ENCODE measurements at regions not wholly inside any gene's neighbourhood (a gene's known extent, or its start where the extent isn't known, plus 50 kb on each side); places are given as distances from the start of the nearest gene placed in this dataset.

DNA sequence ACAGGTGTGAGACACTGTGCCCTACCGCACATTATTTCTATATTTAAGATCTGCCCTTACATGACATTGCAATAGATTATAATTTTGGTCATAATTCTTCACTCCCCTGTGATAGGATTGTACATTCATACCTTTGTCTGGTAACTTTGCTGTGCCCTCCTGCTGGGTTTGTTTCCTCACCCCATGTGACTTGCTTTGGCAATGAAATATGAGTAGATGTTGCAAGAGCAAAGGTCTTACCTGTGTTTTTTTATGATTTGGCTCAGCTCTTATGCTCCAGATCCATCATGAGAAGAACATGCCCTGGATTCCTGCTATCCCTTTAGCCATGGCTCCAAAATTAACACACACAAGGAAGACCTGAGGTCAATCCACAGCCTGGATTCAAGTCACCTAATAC is 137.7 kb upstream of the EOMES start:
- Histone ChIP-seq H3K18ac (ENCODE audit: low read depth in 1 of 2, low read length in 2 of 2) (no peak overlapping the region), H3K9me3 (ENCODE audit: control insufficient read depth, low read length) (peaks cover 13% of the 10 kb centered on the region)
- no CpG with 5 or more reads among the region's 1 CpG for WGBS

DNA sequence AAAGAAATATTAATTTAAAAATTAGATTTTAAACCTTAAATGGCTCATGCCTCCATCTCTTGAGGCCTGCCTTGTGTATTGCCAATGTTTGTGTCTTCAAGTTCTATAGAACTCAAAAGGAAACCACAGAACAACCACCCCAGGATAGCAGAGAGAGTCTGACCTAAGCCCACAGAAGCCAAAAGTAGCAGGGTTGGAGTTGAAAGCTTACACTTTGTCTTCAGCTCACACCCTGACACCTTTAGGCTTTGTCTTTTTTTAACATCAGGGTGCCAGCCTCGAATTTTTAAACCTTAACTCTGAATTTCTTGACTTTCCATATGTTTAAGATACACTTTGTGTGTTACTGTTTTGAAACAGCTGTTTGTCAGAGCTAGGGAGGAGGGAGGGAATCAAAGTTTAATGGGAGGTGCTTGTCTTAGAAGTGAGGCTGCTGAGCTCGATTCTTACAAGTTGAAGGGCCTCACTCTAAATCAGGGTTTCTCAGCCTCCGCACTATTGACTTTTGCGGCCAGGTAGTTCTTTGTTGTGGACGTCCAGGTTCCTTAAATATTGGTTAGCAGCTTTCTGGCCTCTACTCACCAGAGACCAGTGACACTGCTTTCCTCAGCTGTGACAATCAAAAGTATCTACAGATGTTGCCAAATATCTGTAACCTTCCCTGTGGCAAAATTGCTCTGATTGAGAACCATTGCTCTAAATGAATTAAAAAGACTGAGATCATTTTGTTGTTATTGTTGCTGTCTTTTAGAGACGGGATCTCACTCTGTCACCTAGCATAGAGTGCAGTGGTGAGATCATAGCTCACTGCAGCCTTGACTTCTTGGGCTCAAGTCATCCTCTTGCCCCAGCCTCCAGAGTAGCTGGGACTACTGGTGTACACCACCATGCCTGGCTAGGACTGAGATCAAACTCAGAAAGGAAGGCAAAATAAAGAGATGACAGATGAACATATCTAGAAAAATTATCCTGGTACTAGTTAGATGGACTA is 139.2 kb upstream of the EOMES start:
- no peak overlapping the region for H2AK5ac ChIP-seq (ENCODE audit: low read length, severe bottlenecking)
- no peaks in the 10 kb centered on the region for H3K4me1 ChIP-seq (ENCODE audit: control insufficient read depth, insufficient read depth, low read depth, low read length)
- no peak overlapping the region for H2BK120ac ChIP-seq (ENCODE audit: low read depth, low read length)
- peaks cover 5% of the 10 kb centered on the region for H3K9me3 ChIP-seq (ENCODE audit: control insufficient read depth, low read length)
- H3K9ac ChIP-seq (ENCODE audit: low read length), result no peak overlapping the region
- no peak overlapping the region for H3K4me2 ChIP-seq (ENCODE audit: low read length, poor library complexity, severe bottlenecking)
- H2BK12ac ChIP-seq (ENCODE audit: low read length in 2 of 2), result no peak overlapping the region
- H3K27ac ChIP-seq (ENCODE audit: low read length, poor library complexity, severe bottlenecking), result no peak overlapping the region
- H3K4ac ChIP-seq (ENCODE audit: low read depth in 1 of 2, low read length in 2 of 2), result no peak overlapping the region
- DNase-seq, result no peak
- no peak overlapping the region for H2BK15ac ChIP-seq (ENCODE audit: low read depth, poor library complexity, severe bottlenecking)
- no peak overlapping the region for H4K8ac ChIP-seq (ENCODE audit: low read length)
- no peak overlapping the region for H2BK5ac ChIP-seq (ENCODE audit: low read depth, low read length, poor library complexity, severe bottlenecking)
- no peak overlapping the region for H3K4me3 ChIP-seq (ENCODE audit: insufficient read depth in 1 of 2, low read depth in 1 of 2, low read length in 2 of 2)
- no peak overlapping the region for H4K91ac ChIP-seq (ENCODE audit: low read length)
- no peak overlapping the region for H3K14ac ChIP-seq (ENCODE audit: low read length in 2 of 2)
- 78% methylated on average over 5 of the region's 6 CpGs for WGBS
- no peak overlapping the region for H3K18ac ChIP-seq (ENCODE audit: low read depth in 1 of 2, low read length in 2 of 2)
- no peaks in the 10 kb centered on the region for H3K36me3 ChIP-seq (ENCODE audit: control insufficient read depth in 1 of 2, insufficient read depth in 2 of 2, low read depth in 1 of 2, low read length in 2 of 2)
- no peak overlapping the region for H2AFZ ChIP-seq (ENCODE audit: low read depth, low read length)
- H3K23ac ChIP-seq (ENCODE audit: low read length in 2 of 2), result no peak overlapping the region
- no peaks in the 10 kb centered on the region for H3K27me3 ChIP-seq (ENCODE audit: control insufficient read depth in 1 of 2, insufficient read depth in 1 of 2, low read length in 2 of 2)
- no peaks in the 10 kb centered on the region for H3K79me1 ChIP-seq (replicated peaks; ENCODE audit: low read length, poor library complexity, severe bottlenecking)

More for the DNA sequence above, 137.7 kb upstream of the EOMES start:
- Histone ChIP-seq H4K91ac (ENCODE audit: low read length) (no peak overlapping the region), H2BK12ac (ENCODE audit: low read length in 2 of 2) (no peak overlapping the region), H3K4ac (ENCODE audit: low read depth in 1 of 2, low read length in 2 of 2) (no peak overlapping the region), H3K27ac (ENCODE audit: low read length, poor library complexity, severe bottlenecking) (no peak overlapping the region), H2BK15ac (ENCODE audit: low read depth, poor library complexity, severe bottlenecking) (no peak overlapping the region), H2AFZ (ENCODE audit: low read depth, low read length) (no peak overlapping the region), H2BK5ac (ENCODE audit: low read depth, low read length, poor library complexity, severe bottlenecking) (no peak overlapping the region), H3K36me3 (ENCODE audit: control insufficient read depth in 1 of 2, insufficient read depth in 2 of 2, low read depth in 1 of 2, low read length in 2 of 2) (no peaks in the 10 kb centered on the region), H3K4me3 (ENCODE audit: insufficient read depth in 1 of 2, low read depth in 1 of 2, low read length in 2 of 2) (no peak overlapping the region), H2BK120ac (ENCODE audit: low read depth, low read length) (no peak overlapping the region), H3K23ac (ENCODE audit: low read length in 2 of 2) (no peak overlapping the region), H3K9ac (ENCODE audit: low read length) (no peak overlapping the region), H3K27me3 (ENCODE audit: control insufficient read depth in 1 of 2, insufficient read depth in 1 of 2, low read length in 2 of 2) (no peaks in the 10 kb centered on the region), H4K8ac (ENCODE audit: low read length) (no peak overlapping the region), H3K4me1 (ENCODE audit: control insufficient read depth, insufficient read depth, low read depth, low read length) (no peaks in the 10 kb centered on the region), H2AK5ac (ENCODE audit: low read length, severe bottlenecking) (no peak overlapping the region), H3K4me2 (ENCODE audit: low read length, poor library complexity, severe bottlenecking) (no peak overlapping the region), H3K14ac (ENCODE audit: low read length in 2 of 2) (no peak overlapping the region), H3K79me1 (replicated peaks; ENCODE audit: low read length, poor library complexity, severe bottlenecking) (no peaks in the 10 kb centered on the region)
- DNase-seq, result no peak

DNA sequence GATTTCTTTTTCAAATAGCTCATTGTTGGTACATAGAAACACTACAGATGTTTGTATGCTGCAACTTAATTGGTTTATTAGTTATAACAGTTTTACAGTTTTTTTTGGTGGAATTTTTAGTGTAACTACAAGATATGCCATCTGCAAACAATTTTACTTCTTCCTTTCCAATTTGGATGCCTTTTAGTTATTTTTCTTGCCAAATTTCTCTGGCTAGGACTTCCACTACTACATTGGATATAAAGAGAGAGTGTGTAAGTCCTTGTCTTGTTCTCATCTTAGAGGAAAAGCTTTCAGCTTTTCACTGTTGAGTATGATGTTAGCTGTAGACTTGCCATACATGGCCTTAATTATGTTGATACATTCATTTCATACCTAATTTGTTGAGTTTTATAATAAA is 143.6 kb upstream of the EOMES start:
- no peaks in the 10 kb centered on the region for H3K79me1 ChIP-seq (replicated peaks; ENCODE audit: low read length, poor library complexity, severe bottlenecking)
- no peak overlapping the region for H3K27ac ChIP-seq (ENCODE audit: low read length, poor library complexity, severe bottlenecking)
- no peak overlapping the region for H3K18ac ChIP-seq (ENCODE audit: low read depth in 1 of 2, low read length in 2 of 2)
- H4K91ac ChIP-seq (ENCODE audit: low read length), result no peak overlapping the region
- no peaks in the 10 kb centered on the region for H3K4me1 ChIP-seq (ENCODE audit: control insufficient read depth, insufficient read depth, low read depth, low read length)
- no peaks in the 10 kb centered on the region for H3K36me3 ChIP-seq (ENCODE audit: control insufficient read depth in 1 of 2, insufficient read depth in 2 of 2, low read depth in 1 of 2, low read length in 2 of 2)
- H3K4me2 ChIP-seq (ENCODE audit: low read length, poor library complexity, severe bottlenecking), result no peak overlapping the region
- H3K23ac ChIP-seq (ENCODE audit: low read length in 2 of 2), result no peak overlapping the region
- no peak overlapping the region for H2BK15ac ChIP-seq (ENCODE audit: low read depth, poor library complexity, severe bottlenecking)
- H2BK5ac ChIP-seq (ENCODE audit: low read depth, low read length, poor library complexity, severe bottlenecking), result no peak overlapping the region
- H4K8ac ChIP-seq (ENCODE audit: low read length), result no peak overlapping the region
- no peak overlapping the region for H2BK120ac ChIP-seq (ENCODE audit: low read depth, low read length)
- no peak overlapping the region for H3K9ac ChIP-seq (ENCODE audit: low read length)
- H3K14ac ChIP-seq (ENCODE audit: low read length in 2 of 2), result no peak overlapping the region
- DNase-seq, result no peak
- H3K4ac ChIP-seq (ENCODE audit: low read depth in 1 of 2, low read length in 2 of 2), result no peak overlapping the region
- no peak overlapping the region for H2AK5ac ChIP-seq (ENCODE audit: low read length, severe bottlenecking)
- no peak overlapping the region for H3K4me3 ChIP-seq (ENCODE audit: insufficient read depth in 1 of 2, low read depth in 1 of 2, low read length in 2 of 2)
- H3K9me3 ChIP-seq (ENCODE audit: control insufficient read depth, low read length), result peaks cover 31% of the 10 kb centered on the region
- no peak overlapping the region for H2AFZ ChIP-seq (ENCODE audit: low read depth, low read length)
- no peak overlapping the region for H2BK12ac ChIP-seq (ENCODE audit: low read length in 2 of 2)
- H3K27me3 ChIP-seq (ENCODE audit: control insufficient read depth in 1 of 2, insufficient read depth in 1 of 2, low read length in 2 of 2), result no peaks in the 10 kb centered on the region

DNA sequence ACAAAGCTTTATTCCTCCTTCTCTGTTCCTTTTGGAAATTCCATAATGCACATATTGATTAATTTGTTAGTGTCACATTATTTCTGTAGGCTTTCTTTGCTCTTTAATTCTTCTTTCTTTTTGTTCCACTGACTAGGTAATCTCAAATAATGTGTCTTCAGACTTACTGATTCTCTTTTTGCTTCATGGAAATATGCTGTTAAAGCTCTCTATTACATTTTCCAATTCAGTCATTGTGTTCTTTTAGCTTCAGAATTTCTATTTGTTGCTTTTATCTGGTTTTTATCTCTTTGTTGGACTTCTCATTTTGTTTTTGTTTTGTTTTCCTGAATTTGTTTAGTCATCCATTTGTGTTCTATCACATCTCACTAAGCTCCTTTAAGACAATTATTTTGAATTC is 147.0 kb upstream of the EOMES start:
- Histone ChIP-seq H3K36me3 (ENCODE audit: control insufficient read depth in 1 of 2, insufficient read depth in 2 of 2, low read depth in 1 of 2, low read length in 2 of 2) (no peaks in the 10 kb centered on the region), H3K4me2 (ENCODE audit: low read length, poor library complexity, severe bottlenecking) (no peak overlapping the region), H3K4ac (ENCODE audit: low read depth in 1 of 2, low read length in 2 of 2) (no peak overlapping the region), H2BK120ac (ENCODE audit: low read depth, low read length) (no peak overlapping the region), H3K4me1 (ENCODE audit: control insufficient read depth, insufficient read depth, low read depth, low read length) (no peaks in the 10 kb centered on the region), H2BK5ac (ENCODE audit: low read depth, low read length, poor library complexity, severe bottlenecking) (no peak overlapping the region), H3K4me3 (ENCODE audit: insufficient read depth in 1 of 2, low read depth in 1 of 2, low read length in 2 of 2) (no peak overlapping the region), H2AK5ac (ENCODE audit: low read length, severe bottlenecking) (no peak overlapping the region), H4K8ac (ENCODE audit: low read length) (no peak overlapping the region), H2BK15ac (ENCODE audit: low read depth, poor library complexity, severe bottlenecking) (no peak overlapping the region), H3K14ac (ENCODE audit: low read length in 2 of 2) (no peak overlapping the region), H2AFZ (ENCODE audit: low read depth, low read length) (no peak overlapping the region), H3K27ac (ENCODE audit: low read length, poor library complexity, severe bottlenecking) (no peak overlapping the region), H3K9ac (ENCODE audit: low read length) (no peak overlapping the region), H3K9me3 (ENCODE audit: control insufficient read depth, low read length) (peaks cover 31% of the 10 kb centered on the region), H4K91ac (ENCODE audit: low read length) (no peak overlapping the region), H3K18ac (ENCODE audit: low read depth in 1 of 2, low read length in 2 of 2) (no peak overlapping the region), H3K79me1 (replicated peaks; ENCODE audit: low read length, poor library complexity, severe bottlenecking) (no peaks in the 10 kb centered on the region), H3K27me3 (ENCODE audit: control insufficient read depth in 1 of 2, insufficient read depth in 1 of 2, low read length in 2 of 2) (no peaks in the 10 kb centered on the region), H2BK12ac (ENCODE audit: low read length in 2 of 2) (no peak overlapping the region), H3K23ac (ENCODE audit: low read length in 2 of 2) (no peak overlapping the region)
- DNase-seq, result no peak
